NCI-H460 (cell line): ENCODE measurements at regions not wholly inside any gene's neighbourhood (a gene's known extent, or its start where the extent isn't known, plus 50 kb on each side); places are given as distances from the start of the nearest gene placed in this dataset.
"Not testable (repeated sequence)": the region's sequence is repeated elsewhere in the genome, so short reads cannot be mapped to it uniquely, and the experiment has no call there.

Source experiments
- DNase-seq: peaks from one replicate; pipeline ENCODE4 v3.0.0-alpha.2; 2016; ENCODE audit warnings: low read depth; ENCODE audit errors: extremely low read depth

DNA sequence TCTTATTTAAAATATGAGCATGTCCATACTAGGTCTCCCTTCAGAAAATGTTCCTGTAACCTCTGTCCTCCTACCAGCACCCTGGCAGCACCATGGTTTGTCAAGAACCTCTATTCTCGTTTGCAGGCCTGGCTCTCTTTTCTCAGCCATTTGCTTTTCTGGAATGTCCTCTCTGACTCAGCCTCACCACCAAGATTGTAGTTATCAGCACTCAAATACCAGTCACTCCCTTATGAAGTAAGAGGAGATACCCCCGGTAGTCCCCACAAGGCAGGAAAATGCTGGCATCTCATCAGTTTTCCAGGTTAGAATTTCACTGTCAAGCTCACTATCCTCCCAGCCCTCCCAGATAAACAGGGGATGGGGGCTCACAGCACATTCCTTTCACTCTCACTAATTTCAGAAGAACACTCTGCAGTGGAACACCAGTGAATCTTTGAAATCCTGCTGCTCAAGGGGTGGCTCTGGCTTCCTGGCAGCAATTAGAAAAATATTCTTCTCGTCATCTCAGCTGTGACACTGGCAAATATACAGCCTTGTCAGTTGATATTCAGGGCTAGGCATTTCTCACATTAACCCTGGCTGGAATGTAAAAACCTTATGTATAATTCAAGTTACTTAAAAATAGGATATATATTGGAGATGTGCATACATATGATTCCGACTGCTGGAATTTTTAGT is 129.2 kb downstream of the TBX18 start:
- no peak for DNase-seq

DNA sequence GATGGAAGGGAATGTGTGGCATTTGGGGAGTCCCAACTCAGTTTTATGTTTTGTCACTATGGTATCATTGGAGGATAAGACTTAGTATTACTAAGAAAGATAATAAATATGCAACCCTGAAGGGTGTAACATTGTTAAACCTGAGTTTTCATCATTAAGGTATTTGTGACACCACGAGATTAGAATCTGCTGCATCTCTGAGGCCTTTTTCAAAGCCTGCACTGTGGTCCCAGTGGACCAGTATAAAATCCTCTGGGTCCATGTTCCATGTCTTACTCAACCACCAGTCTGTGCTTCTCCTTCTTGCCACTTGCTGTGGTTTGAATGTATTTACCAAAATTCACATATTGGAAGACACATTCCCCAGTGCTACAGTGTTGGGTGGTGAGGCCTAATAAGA is 130.6 kb downstream of the TBX18 start:
- no peak for DNase-seq

DNA sequence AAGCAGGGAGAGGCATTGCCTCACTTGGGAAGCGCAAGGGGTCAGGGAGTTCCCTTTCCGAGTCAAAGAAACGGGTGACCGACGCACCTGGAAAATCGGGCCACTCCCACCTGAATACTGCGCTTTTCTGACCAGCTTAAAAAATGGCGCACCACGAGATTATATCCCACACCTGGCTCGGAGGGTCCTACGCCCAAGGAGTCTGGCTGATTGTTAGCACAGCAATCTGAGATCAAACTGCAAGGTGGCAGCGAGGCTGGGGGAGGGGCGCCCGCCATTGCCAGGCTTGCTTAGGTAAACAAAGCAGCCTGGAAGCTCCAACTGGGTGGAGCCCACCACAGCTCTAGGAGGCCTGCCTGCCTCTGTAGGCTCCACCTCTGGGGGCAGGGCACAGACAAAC is 137.9 kb downstream of the TBX18 start:
- DNase-seq: not testable (repeated sequence)

DNA sequence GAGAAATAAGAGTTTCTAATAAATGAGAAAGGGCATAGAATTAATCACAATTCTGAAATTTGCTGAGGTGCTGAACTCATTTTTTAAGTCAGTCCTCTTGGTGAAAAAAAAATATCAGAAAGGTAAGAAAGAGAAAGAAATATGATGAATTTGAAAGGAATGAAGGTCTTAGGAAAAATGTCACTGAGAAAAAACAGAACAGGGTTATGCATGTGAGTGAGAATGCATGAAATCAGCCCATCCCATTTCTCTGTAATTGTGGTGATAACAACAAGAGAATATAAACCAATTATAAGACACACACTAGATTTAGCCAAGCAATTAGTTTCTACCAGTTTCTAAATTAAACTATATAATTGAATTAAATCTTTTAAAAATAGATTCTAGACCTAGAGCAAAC is 138.9 kb downstream of the TBX18 start:
- no peak for DNase-seq

DNA sequence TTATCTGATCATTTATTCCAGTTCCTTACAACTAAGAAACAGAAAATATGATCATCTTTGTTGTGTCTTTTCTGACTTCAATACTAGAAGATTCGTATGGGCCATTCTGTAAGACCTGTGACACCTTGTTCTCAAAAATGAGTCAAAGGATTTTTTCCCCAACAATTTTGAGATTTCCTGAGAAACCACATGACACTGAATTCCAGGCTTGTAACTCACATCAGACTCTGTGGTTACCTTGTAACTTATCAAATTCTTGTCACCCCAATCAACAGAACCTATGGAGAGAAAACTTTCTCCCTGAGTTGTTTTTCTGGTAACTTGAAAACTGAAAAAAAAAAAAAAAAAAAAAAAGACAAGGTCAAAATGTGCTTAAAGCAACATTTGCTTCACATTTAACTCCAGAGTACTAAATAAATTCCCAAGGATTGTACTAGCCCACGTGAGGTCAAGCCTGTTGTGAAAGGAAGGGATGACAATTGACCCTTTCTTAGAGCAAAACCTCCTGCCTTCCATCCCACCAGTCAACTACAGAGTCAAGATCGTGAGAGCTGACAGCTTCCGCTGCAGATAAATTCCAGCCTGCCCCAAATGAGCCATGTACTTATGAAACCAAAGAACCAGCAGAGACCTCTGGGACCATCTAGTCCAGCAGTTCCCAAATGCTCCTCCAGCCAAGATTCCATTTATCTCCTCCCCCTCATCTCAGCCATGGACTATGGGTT is 140.3 kb downstream of the TBX18 start:
- DNase-seq: no peak

DNA sequence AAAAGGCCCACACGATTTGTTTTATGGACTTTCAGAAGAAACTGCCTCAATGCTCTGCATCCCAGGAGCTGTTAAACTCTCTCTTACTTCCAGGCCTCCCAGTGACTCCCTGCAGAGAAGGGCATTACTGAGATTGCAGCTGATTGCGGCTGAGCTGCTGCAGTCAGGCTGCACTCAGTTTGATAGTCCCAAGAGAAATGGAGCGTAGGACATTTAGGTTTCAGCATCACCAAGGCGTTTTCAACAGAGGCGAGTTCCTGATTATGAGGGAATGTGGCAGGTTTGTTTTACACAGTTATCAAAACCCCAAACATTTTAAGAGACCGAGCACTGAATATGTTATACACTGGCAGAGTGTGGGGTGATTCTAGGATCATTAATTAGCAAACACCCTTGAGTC is 145.6 kb downstream of the TBX18 start:
- no peak for DNase-seq

DNA sequence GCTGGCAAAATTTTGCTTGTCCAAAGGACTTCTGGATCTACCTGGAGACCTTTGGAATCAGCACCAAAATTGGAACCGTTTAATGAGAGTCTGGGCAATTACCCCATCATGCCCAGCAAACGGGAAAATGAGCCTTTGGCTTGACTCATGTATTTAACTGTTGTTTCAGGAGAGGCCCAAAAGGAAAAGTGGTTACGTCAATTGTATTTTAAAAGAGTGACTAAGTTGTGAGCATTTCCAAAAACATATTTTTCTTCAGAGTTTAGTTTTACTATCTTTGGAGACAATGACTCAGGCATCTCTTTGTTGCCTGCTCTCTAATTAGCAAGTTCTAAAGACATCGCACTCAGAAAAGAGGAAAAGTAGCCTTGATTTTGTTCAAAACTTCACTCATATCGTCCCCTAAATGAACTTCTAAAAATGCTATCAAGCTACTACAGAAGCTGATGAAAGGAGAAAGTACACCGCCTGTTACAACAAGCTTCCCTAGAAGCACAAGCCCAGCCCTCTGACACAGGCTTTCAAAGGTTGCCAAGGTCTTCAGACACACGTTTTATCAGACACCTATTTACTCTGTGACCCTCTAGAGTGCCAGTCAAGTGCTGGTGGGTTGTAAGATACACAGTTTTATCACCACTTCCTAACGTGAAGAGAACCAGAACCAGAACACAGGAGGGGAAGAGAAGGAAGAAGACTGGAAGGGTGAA is 146.2 kb downstream of the TBX18 start:
- DNase-seq: no peak

DNA sequence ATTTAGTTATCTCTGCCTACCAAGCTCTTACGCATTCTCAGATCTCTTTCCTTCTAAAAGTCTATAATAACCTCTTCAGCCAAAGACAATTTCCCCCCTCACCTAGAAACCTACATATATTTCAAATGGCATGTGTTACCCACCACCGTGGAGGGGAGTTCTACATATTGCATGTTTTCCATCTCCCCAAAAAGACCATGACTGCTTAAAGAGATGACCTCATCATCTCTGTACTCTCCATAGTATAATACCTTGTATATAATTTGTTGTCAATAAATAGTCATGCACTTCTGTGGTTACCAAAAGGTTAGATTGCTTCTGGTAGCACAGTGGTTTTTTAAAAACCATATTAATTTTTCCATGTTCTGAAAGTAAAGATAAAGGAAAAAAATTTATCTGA is 148.4 kb downstream of the TBX18 start:
- DNase-seq: no peak

DNA sequence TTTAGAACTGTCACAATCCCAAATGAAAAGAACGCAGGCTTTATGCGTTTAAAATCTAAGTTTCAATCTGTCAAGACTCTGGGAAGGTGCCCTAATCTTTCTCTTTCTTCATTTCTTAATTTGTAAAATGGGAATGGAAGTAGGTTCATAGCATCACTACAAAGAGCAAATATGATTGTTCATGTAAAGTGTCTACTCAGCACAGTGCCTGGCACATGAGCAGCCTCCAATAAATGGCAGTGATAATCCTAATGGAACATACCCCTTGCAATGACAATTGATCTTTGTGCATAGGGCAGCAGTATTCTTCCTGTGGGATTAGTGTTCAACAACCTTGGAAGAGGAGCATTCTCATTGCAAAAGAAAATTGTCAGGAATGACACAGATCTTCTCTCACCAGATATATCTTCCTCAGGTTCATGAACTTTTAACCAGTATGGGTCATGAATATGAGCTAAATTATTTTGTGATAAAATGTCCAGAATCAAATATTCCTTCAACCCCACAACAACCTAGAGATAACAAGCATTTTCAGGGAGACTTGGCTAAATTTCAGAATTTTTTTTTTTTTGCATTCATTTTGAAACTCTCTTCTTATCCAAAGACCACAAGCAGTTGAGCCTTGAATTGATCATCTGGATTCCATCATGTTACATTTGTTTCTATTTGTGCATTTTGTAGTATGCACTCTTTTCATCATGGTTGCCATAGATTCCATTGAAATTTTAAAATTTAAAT is 149.1 kb downstream of the TBX18 start:
- no peak for DNase-seq

DNA sequence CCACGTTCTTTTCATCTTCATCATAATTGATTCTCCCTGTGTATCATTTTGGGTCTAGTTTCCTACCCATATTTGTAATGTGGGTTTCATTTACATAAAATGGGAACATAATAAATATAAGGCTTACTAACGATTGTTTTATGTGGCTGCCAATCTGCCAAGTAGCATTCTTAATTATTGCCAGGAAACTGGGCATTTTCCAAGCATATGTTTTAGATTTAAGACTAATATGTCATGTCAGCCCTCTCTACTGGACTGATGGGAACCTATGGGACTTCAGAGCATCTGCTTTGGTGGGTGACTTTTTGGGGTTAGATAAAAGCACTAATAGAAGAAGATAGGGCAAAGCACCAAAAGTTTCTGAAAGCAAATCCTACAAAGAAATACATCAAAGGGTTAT is 157.5 kb downstream of the TBX18 start:
- no peak for DNase-seq

DNA sequence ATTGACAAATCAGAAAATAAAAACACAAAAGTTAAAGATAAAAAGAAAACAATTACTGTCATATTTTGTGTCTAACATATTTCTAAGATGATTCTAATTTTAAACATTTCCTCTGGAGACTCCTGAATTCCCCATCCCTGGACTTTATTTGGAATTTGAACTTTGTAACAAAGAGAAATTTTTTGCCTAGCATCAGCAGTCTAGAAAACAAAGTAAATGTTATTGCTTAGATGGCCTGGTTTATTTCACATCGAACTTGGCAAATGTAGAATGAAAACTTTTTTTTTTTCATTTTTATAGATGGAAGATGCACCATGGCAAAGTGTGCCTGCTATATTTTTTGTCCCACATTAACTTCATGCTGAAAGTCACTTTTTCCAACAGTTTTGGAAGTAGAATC is 159.1 kb downstream of the TBX18 start:
- DNase-seq: no peak

DNA sequence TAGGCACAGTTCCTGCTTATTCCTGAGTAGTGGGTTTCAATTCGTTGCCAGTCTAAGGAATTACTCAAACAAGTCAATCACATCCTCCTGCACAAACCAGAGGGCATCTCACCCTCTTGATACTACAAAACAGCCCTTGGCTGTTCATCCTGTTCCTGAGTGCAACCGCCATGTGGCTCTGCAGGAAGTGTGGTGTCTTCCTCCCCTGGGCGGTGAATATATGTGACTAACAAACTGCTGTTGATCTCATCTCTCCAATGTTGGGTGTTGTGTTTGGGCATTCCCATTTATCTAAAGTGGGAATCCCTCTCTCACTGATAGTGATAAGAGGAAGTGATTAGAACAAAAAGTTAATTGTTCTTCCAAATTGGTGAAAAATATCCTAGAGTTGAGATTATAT is 163.0 kb downstream of the TBX18 start:
- no peak for DNase-seq

DNA sequence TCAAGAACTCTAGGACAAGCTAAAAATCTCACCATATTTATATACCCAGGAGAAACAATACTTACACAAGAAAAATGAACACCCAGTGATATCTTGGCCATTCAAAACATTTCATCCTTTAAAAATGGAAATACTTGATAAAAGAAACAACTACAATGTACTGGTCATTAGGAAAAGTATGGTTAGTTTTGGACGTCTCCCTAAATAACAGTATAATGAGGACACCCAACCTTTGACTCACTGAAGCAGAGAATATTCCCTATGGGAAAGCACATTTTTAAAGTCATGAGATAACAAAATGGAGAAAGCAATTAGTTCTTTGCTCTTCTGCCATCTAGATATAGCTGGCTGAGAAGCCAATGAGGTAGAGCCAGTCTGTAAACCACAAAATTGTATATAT is 164.4 kb downstream of the TBX18 start:
- DNase-seq: no peak

DNA sequence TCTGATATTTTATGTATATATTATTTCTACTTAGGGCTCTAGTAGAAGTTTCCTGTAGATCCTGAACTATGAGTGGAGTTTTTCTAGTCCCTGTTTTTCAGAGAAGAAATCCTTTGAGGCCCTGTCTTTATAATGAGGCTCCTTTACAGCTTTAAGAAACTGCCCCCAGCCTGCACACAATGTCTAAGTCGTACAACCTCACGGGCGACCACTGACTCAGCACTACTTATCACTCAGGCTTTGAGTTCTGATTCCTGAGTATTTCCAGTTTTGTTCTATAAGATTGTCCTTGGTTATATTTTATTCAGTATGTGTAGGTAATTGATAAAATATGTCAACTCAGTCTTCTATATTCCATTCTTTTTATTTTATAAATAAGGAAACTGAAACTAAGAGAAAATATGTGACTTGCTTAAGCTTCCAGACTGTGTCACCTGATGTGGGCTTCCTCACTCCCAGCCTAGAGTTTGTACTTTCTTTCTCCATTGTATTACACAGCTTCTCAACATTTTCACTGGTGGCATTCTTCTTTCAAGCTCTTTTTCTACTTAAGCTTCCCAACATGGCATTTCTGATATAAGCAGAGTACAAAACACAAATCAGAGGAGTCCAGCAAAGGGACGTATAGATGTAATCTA is 167.0 kb downstream of the TBX18 start:
- DNase-seq: no peak

DNA sequence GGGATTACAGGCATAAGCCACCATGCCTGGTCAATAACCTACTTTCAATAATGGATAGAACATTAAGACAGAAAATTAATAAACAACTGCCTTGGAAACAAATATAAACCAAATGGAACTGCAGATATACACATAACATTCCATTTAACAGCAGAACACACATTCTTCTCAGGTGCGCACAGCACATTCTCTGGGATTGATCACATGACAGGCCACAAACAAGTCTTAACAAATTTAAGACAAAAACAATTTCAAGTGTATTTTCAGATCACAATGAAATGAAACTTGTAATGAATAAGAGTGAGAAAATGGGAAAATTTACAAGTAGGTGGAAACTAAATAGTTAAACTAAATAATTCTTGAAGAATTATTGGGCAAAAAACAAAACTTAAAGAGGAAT is 167.9 kb downstream of the TBX18 start:
- DNase-seq: no peak

DNA sequence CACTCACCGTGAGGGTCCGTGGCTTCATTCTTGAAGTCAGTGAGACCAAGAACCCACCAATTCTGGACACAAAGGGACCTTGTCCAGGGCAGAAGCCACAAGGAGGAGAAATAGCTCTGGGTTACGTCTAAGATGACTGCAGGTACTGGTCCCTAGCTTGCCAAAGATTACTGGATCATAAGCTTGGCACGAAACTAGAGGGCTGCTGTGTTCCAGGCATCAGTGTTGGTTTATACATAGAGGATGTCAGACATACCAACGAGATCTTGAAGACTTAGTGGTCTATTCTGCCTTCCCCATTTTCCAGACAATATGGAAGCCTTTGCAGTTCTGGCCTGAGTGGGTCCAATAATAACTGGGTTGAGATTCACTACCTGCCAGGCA is 175.7 kb downstream of the TBX18 start:
- DNase-seq: no peak

DNA sequence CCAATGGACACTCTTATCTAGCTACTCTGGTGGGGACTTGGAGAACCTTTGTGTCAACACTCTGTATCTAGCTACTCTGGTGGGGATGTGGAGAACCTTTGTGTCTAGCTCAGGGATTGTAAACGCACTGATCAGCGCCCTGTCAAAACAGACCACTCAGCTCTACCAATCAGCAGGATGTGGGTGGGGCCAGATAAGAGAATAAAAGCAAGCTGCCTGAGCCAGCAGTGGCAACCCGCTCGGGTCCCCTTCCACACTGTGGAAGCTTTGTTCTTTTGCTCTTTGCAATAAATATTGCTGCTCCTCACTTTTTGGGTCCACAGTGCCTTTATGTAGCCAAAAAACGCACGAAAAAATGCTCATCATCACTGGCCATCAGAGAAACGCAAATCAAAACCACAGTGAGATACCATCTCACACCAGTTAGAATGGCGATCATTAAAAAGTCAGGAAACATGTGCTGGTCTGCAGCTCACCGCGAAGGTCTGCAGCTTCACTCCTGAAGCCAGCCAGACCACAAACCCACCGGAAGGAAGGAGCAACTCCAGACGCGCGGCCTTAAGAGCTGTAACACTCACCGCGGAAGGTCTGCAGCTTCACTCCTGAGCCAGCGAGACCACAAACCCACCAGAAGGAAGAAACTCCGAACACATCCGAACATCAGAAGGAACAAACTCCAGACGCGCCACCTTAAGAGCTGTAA is 176.3 kb downstream of the TBX18 start:
- DNase-seq: not testable (repeated sequence)

DNA sequence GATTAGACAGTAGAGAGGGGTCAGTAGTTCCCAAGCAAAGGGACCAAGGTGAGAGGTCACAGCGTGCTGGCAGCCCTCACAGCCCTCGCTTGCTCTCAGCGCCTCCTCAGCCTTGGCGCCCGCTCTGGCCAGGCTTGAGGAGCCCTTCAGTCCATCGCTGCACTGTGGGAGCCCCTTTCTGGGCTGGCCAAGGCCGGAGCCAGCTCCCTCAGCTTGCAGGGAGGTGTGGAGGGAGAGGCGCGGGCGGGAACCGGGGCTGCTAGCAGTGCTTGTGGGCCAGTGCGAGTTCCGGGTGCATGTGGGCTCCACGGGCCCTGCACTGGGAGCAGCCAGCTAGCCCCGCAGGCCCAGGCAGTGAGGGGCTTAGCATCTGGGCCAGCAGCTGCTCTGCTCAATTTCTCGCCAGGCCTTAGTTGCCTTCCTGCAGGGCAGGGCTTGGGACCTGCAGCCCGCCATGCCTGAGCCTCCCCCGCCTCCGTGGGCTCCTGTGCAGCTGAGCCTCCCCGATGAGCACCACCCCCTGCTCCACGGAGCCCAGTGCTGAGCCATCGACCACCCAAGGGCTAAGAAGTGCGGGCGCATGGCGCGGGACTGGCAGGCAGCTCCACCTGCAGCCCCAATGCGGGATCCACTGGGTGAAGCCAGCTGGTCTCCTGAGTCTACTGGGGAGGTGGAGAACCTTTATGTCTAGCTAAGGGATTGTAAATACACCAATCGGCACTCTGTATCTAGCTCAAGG is 177.0 kb downstream of the TBX18 start:
- DNase-seq: not testable (repeated sequence)

DNA sequence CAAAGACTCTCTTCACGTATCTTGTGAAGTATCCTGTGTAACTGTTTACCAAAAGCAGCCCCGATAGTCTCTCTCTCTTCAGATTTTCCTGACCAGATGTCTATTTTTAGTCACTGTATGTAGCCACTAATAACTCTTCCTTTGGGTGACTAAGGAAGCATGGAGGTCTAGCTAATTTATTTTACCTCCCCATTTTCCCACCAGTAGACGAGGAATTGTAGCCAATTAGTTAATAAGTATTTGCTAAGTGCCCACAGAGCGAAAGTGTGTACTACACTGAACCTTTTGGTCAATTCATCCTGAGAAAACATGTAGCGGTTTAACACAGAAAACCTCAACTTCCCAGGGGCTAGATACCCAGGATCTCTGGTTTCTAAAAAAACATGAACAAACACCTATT is 180.6 kb downstream of the TBX18 start:
- DNase-seq: no peak

DNA sequence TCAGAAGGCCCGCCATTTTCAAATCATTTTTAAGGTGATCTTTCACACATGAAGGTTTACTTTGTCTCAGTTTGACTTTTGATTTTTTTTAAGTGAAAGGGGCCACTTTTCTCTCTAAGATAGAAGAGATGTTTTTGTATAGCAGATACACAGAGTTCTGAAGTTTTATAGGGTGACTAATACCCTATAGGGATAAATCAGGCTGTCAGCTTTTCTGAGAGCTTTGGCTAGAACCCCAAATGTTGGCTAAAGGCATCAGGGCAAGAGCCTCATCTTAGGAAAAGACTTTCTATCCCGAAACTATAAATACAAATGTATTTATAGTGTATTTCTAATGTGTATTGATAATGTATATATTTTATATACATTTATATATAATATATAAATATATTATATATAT is 181.4 kb downstream of the TBX18 start:
- no peak for DNase-seq
